Panc1 (cell line): ENCODE measurements at regions not wholly inside any gene's neighbourhood (a gene's known extent, or its start where the extent isn't known, plus 50 kb on each side); places are given as distances from the start of the nearest gene placed in this dataset.

Experiments
- ATAC-seq: fragments of 200-7000 bp; cut with Tn5 transposase; 2 replicates; pipeline ENCODE4 v1.9.1; 2020; ENCODE audit warnings: mild to moderate bottlenecking, moderate library complexity
- BruUV-seq: library from RNA; stranded (reverse); fragments of 400-500 nt; replicated peaks from 2 replicates; lab custom pipeline; 2021; lab: Mats Ljungman, UMichigan
- CTCF ChIA-PET: fragments of 300-600 bp; sonication (Branson Sonifier 250); formaldehyde crosslinking; loops from one replicate; lab custom pipeline; 2022; ENCODE audit warnings: antibody characterized with exemption; lab: Charles Lee
- POLR2A ChIA-PET: fragments of 300-600 bp; sonication (Branson Sonifier 250); formaldehyde crosslinking; loops from one replicate; lab custom pipeline; 2022; ENCODE audit warnings: antibody characterized with exemption; lab: Charles Lee
- DNase-seq: peaks from one replicate; pipeline ENCODE4 v3.0.0-alpha.2; 2010; ENCODE audit warnings: low read depth, low spot score
- H3K27ac ChIP-seq: 2 replicates; pipeline ENCODE4 v1.5.1; 2011; ENCODE audit warnings: mild to moderate bottlenecking, low read length, inconsistent platforms
- H3K27me3 ChIP-seq: fragments of 200-500 bp; sonication (Bioruptor generic); 2 replicates; pipeline ENCODE4 v1.6.0; 2014; ENCODE audit warnings: low read length, inconsistent platforms; ENCODE audit not compliant: control insufficient read depth, insufficient read depth
- H3K36me3 ChIP-seq: fragments of 200-500 bp; sonication (Bioruptor generic); 2 replicates; pipeline ENCODE4 v1.5.1; 2014; ENCODE audit warnings: inconsistent platforms, mild to moderate bottlenecking, low read length, moderate library complexity; ENCODE audit not compliant: control insufficient read depth, insufficient read depth
- H3K4me1 ChIP-seq: 2 replicates; pipeline ENCODE4 v1.5.1; 2011; ENCODE audit warnings: inconsistent platforms, mild to moderate bottlenecking, low read length, moderate library complexity; ENCODE audit not compliant: control insufficient read depth, insufficient read depth
- H3K4me3 ChIP-seq, 2 experiments: 2 replicates each; pipeline ENCODE4 v1.5.1; 2011 to 2012; ENCODE audit warnings: low read depth in 2 of 2, low read length in 2 of 2, mild to moderate bottlenecking in 2 of 2, inconsistent platforms in 1 of 2, moderate library complexity in 1 of 2
- H3K9me3 ChIP-seq: fragments of 200-500 bp; sonication (Bioruptor generic); 2 replicates; pipeline ENCODE4 v1.5.1; 2014; ENCODE audit warnings: low read depth, mild to moderate bottlenecking, inconsistent platforms, low read length, moderate library complexity; ENCODE audit not compliant: control insufficient read depth, insufficient read depth
- POLR2AphosphoS5 ChIP-seq: IDR thresholded peaks from 2 replicates; pipeline ENCODE4 v1.6.1; 2012; ENCODE audit warnings: mild to moderate bottlenecking, low read depth, low read length, moderate library complexity
- SIN3A ChIP-seq: IDR thresholded peaks from 2 replicates; pipeline ENCODE4 v1.6.1; 2012; ENCODE audit warnings: low read depth, mild to moderate bottlenecking, low read length, moderate library complexity, borderline replicate concordance; ENCODE audit not compliant: insufficient read depth
- TCF7L2 ChIP-seq: IDR thresholded peaks from 2 replicates; pipeline ENCODE4 v1.6.1; 2011; ENCODE audit warnings: mild to moderate bottlenecking, low read depth, low read length, inconsistent platforms
- in situ Hi-C: cut with HindIII; loops from 2 replicates; pipeline ENCODE4 v1.10.0; 2016; ENCODE audit warnings: low sequenced_read_pairs, low pct_unique_long_range_greater_than_20kb
- intact Hi-C: fragments of 100-400 bp; cut with micrococcal nuclease; formaldehyde crosslinking; loops from one replicate; pipeline ENCODE4 v1.10.0; 2022; ENCODE audit not compliant: unreplicated experiment
- TF ChIP-seq, protein P1 (sequence below), 2 experiments: IDR thresholded peaks; 2 replicates each; pipeline ENCODE4 v1.6.1; 2011 to 2012; ENCODE audit warnings: low read depth in 2 of 2, control low read depth in 1 of 2, low read length in 1 of 2, mild to moderate bottlenecking in 1 of 2, moderate library complexity in 1 of 2; ENCODE audit not compliant: insufficient read depth in 1 of 2
- TF ChIP-seq, protein P2 (sequence below): fragments of 450-650 bp; IDR thresholded peaks from 2 replicates; pipeline ENCODE4 v1.5.1; 2017; ENCODE audit warnings: mild to moderate bottlenecking

DNA sequence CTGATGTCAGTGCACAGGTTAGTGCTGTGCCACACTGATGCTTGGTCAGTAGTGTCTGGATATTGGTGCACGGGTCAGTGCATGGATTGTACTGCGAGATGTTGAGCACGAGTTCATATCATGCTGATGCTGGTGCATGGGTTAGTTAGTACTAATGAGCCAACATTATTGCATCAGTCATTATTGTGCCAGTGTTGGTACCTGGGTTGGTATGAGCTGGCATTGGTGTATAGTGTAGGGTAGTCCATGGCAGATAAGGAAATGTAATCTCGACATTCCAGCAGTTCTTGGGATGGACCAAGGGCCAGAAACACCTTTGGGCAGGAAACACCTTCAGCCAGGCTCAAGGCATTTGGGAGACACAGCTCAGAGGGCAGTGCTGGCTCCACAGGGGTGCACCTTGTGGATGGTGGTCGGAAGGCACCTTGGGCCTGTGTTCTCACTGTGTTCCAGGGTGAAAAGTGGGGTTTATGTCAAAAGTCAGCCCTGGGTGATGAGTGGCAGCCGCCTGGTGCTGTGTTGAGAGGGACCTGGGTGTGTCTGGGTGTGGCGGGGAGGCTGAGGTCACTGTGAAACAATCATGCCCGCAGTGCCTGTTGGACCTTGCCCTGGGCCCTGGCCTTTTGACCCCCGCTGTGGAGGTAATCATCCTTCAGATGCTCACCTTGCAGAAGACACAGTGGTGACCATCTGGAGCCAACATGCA, 100.7 kb upstream of the ZNF469 start:
- in situ Hi-C loops (no loop called here), intact Hi-C loops (no loop called here)
- POLR2A ChIA-PET: no interaction called here
- H3K4me1 ChIP-seq: no peaks in the 10 kb centered on the region
- no peaks in the 10 kb centered on the region for H3K36me3 ChIP-seq
- DNase-seq (no peak), ATAC-seq (no peak)
- no peak overlapping the region for H3K27ac ChIP-seq
- CTCF ChIA-PET: no interaction called here
- no peak for TF ChIP-seq SIN3A
- TF ChIP-seq, protein P1, sequence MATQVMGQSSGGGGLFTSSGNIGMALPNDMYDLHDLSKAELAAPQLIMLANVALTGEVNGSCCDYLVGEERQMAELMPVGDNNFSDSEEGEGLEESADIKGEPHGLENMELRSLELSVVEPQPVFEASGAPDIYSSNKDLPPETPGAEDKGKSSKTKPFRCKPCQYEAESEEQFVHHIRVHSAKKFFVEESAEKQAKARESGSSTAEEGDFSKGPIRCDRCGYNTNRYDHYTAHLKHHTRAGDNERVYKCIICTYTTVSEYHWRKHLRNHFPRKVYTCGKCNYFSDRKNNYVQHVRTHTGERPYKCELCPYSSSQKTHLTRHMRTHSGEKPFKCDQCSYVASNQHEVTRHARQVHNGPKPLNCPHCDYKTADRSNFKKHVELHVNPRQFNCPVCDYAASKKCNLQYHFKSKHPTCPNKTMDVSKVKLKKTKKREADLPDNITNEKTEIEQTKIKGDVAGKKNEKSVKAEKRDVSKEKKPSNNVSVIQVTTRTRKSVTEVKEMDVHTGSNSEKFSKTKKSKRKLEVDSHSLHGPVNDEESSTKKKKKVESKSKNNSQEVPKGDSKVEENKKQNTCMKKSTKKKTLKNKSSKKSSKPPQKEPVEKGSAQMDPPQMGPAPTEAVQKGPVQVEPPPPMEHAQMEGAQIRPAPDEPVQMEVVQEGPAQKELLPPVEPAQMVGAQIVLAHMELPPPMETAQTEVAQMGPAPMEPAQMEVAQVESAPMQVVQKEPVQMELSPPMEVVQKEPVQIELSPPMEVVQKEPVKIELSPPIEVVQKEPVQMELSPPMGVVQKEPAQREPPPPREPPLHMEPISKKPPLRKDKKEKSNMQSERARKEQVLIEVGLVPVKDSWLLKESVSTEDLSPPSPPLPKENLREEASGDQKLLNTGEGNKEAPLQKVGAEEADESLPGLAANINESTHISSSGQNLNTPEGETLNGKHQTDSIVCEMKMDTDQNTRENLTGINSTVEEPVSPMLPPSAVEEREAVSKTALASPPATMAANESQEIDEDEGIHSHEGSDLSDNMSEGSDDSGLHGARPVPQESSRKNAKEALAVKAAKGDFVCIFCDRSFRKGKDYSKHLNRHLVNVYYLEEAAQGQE (IDR thresholded peaks at IDR 0.05; ENCODE audit: insufficient read depth in 1 of 2, low read depth in 2 of 2, low read length in 1 of 2): no peak
- no peak for TF ChIP-seq TCF7L2
- TF ChIP-seq, protein P2, sequence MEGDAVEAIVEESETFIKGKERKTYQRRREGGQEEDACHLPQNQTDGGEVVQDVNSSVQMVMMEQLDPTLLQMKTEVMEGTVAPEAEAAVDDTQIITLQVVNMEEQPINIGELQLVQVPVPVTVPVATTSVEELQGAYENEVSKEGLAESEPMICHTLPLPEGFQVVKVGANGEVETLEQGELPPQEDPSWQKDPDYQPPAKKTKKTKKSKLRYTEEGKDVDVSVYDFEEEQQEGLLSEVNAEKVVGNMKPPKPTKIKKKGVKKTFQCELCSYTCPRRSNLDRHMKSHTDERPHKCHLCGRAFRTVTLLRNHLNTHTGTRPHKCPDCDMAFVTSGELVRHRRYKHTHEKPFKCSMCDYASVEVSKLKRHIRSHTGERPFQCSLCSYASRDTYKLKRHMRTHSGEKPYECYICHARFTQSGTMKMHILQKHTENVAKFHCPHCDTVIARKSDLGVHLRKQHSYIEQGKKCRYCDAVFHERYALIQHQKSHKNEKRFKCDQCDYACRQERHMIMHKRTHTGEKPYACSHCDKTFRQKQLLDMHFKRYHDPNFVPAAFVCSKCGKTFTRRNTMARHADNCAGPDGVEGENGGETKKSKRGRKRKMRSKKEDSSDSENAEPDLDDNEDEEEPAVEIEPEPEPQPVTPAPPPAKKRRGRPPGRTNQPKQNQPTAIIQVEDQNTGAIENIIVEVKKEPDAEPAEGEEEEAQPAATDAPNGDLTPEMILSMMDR: no peak
- TF ChIP-seq POLR2AphosphoS5: no peak
- H3K27me3 ChIP-seq: no peaks in the 10 kb centered on the region
- H3K9me3 ChIP-seq: no peaks in the 10 kb centered on the region
- BruUV-seq: no TSS peak
- H3K4me3 ChIP-seq: no peak overlapping the region

DNA sequence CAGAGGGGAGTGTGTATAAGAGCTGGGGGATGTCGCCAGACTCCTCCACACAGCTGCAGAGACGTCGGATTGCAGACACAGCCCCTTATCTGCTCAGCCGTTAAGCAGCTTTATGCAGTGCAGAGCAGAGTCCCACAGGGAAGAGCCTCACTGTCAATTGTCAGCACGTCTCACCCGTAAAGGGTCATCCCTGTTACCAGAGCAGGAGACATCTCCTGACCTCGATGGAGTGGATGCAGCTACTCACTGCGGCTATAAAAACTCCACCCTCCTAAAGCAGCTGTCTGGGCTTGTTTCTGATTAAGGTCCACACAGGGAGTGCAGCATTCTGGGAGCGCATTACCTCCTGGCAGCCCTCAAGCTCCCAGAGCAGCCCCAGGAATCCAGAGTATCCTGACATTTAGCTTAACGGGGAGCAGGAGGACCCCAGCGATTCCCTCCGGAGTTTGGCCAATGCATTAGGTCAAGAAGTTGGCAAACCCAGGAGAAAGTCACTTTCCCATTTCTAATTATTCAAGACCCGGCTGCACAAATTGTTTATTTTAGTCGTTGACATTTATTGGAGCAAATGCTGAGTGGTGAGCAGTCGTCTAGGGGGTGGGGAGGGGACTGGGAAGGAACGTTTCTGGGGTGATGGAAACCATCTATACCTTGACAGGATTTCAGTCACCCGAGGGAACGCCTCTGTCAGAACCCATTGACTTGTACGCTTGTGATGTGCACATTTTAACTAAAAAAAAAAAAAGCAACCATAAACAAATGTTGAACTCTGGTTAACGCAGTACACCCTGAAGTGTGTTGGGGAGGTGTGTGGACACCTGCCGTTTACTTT, 100.0 kb upstream of the ZNF469 start:
- in situ Hi-C loops (no loop called here), intact Hi-C loops (no loop called here)
- TF ChIP-seq, protein P2: no peak
- no peak for TF ChIP-seq POLR2AphosphoS5
- TF ChIP-seq SIN3A: no peak
- TF ChIP-seq TCF7L2: no peak
- TF ChIP-seq, protein P1 (IDR thresholded peaks at IDR 0.05; ENCODE audit: insufficient read depth in 1 of 2, low read depth in 2 of 2, low read length in 1 of 2): no peak
- Histone ChIP-seq H3K27ac (no peak overlapping the region), H3K4me3 (no peak overlapping the region), H3K9me3 (no peaks in the 10 kb centered on the region), H3K36me3 (no peaks in the 10 kb centered on the region), H3K4me1 (no peaks in the 10 kb centered on the region), H3K27me3 (no peaks in the 10 kb centered on the region)
- CTCF ChIA-PET: no interaction called here
- ATAC-seq (no peak), DNase-seq (no peak)
- BruUV-seq: no TSS peak
- POLR2A ChIA-PET: no interaction called here
